ENCODE measurements at regions not wholly inside any gene's neighbourhood (a gene's known extent, or its start where the extent isn't known, plus 50 kb on each side); places are given as distances from the start of the nearest gene placed in this dataset.
A peak's percentile ranks its signal among the peaks of the same experiment; 100 is the strongest.

DNA sequence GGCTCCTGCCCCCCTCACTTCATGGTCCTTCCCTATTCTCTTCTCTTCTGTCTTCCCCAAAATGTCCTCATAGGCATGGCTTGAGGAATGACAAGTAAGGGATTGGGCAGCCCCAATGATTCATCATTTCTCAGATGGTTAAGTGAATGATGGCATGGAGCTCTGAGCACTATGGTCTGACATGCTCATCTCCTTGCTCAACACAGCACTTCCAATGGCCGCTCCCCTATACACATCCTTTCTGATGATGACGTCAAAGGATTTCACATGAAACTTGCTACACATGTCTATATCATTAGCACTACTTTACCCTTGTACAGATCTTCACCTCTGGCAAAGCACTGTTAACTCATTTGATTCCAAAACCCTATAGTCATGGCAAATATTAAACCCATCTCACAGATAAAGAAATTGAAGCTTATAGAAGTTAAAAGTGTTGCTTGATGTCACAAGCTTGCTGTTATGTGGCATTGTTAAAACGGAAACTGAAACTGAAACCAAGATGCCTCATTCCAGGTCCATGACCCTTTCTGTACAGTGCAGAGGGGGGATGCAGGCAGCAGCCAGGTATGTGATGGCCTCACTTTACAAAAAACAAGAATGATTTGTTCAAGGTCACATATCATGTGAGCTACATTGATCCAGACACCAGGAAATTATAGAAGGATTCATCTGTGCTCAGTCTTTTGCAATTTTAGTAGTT is 90.0 kb upstream of the PLXNA4 start:
- DNase-seq = no peak

DNA sequence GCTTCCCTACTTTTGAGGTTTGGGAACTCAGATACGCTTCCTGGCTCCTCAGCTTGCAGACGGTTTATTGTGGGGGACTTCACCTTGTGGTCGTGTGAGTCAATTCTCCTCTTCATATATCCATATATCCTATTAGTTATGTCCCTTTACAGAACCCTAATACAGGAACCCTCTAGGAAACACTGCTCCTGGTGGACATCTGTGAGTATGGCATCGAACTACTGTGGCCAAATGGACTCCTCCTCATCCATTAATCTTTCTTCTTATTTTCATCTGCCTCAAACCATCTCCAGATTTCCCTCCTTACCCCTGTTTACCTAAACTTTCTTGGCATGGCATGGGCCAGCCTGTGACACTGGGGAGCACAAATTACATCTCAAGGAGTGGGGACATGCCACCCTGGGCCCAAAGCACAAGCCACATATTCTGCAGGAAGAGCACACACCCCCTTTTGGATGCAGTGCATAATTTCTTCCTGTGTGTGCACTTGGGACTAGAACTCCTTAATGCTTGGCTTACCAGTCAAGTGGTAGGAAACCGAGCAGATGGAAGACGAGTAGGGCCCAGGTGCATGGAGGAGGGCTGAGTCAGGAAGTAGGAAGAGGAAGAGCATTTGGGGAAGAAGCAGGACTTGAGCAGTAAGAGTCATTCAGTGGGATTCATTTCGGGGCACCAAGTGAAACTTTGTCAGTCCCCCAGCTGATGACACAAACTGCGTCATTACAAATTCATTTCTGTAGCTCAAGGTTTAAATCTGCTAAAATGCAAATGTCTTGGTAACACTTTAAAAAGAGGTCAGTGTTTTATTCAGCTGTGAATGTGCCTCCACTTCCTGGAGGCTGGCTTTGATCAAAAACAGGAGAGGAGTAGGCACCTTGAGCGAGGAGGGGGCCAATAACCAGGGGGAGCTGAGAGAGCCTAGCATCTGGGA is 80.8 kb upstream of the PLXNA4 start:
- no peak for DNase-seq

DNA sequence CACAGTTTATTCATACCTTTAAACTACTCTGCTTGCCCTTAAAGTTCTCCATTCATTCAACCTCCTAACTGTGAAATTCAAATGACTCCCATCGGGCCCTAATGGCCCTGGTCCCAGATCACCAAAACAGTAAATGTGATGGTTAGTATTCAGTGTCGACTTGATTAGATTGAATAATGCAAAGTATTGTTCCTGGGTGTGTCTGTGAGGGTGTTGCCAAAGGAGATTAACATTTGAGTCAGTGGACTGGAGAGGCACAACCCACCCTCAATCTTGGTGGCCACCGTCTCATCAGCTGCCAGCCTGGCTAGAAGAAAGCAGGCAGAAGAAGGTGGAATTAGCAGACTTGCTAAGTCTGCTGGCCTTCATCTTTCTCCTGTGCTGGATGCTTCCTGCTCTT is 80.1 kb upstream of the PLXNA4 start:
- DNase-seq = no peak

DNA sequence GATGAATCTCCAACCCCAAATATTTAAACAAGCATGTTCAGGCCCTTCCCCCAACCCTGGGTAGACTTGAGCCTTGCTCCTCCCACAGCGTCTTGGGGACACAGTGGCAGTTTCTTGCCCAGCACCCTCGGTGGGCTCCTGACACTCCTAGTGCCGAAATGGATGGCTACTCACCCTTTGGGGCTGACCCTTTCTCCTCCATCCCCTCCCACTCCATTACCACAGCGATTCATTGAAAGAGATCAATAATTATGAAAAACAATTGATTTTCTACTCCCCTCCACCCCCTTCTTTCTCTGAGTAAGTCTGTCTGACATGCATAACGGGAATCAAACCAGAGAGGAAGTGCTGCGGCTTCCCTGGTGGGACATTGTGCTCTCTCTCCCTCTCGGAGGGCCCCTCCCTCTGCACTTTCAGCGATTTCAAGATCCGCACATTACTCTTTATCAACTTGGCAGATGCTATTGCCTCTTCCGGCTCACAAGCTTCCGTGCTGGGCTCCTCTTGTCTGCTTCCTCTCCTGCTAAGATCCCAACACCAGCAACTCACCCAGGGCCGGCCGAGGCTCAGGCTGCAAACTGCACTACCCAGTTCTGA is 79.0 kb upstream of the PLXNA4 start:
- DNase-seq = peak; percentile 51

DNA sequence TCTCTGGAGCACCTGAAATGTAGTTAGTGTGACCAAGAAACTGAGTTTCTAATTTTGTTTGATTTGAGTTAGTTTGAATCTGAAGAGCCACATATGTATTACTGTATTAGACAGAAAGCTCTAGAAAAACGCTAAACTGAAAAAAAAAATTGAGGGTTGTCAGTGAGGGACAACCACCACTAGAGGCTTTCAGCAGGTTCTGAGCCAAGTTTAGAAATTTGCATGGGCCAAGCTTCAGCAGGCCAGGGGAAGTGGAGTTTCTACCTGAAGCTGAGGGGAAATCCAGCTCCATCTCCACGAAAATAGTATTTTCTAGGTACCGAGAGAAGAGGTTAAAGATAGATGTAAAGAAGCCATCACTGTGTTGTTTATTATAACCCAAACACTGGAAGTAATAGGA is 77.9 kb upstream of the PLXNA4 start:
- no peak for DNase-seq

DNA sequence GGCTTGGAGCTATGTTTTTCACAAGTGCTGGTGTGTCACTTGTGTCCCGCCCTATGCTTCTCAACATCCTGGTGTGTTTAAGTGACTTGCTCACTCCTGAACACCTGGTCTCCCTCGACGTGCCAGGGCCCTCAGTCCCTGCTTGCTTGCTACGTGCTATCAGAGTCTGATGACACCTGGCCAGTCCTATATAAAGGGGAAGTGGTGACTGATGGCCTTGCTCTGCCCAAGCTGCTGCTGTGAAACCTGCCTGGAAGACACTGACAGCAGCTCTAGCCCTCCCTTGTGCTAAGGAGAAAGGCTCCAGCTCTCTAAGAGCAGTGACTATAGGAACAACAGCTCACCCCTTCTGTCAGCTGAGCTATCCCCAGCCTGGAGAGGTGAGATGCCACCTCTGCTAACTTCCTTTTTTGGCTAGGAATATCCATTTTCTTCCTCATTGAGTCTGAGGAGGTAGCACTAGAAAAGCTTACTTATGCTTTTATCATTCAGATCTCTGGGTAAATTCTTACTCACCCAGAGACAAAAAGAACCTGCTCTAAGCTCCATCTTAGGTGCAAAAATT is 77.2 kb upstream of the PLXNA4 start:
- no peak for DNase-seq

DNA sequence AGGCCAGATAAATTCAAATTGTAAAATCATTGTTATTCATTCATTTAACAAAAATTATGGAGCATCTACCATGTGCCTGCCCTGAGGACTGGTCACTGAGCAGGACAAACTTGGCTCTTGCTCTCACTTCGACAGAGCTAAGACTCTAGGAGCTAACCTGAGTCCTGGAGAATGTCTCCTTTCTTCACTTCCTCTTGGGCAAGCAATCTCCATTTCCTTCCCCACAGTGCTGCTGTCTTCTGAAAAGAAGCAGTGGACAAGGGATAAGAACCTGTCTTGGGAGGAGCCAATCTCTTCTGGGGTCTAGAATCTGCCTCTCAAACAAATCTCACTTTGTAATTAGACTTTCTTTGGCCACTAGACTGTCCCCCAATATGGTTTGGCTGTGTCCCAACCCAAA is 76.2 kb upstream of the PLXNA4 start:
- no peak for DNase-seq

DNA sequence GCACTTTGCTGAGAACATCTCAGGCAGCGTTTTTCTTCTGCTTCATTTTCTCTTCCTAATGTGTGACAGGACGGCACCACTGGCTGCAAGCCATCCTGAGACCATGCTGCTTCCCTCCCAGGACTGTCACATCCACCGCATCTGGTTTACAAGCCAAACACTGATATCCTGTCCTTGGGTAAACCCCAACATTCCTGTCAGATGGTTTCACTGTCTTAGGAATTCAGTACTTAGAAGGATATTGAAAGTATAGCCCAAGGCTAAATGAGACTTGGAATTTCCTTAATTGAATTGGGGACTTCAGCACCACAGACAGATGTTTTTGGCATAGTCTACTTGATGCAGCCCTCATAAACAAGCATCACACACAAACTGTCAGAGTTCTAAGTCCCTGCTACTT is 74.2 kb upstream of the PLXNA4 start:
- no peak for DNase-seq

DNA sequence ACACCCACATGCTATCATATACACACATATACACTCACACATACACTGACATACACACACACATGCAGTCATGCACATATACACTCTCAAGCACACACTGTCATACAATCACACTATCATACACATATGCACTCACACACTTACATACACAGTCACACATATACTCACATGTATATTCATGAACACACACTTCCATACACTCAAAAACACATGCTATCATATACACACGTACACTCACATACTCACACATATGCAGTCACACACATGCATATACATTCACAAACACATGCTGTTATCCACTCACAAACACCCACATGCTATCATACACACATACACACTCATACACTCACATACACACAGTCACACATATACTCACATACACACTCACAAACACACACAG is 71.0 kb upstream of the PLXNA4 start:
- no peak for DNase-seq

DNA sequence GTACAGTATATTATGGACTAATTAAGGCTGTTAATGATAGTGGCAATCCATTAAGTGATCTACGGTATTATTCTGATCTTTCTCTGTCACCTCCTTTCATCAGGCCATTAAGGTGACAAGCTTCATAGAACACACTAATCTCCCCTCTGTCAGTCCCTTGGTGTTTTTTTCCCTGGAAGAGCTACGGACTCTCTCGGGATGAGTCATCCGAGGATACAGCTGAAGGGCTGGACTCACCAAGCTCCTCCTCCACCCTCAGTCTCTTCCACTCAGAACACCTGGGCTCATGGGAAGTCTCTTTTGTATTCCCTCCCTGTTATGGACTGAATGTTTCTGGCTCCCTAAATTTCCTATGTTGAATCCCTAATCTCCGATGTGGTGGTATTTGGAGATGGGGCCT is 69.8 kb upstream of the PLXNA4 start:
- DNase-seq = no peak

DNA sequence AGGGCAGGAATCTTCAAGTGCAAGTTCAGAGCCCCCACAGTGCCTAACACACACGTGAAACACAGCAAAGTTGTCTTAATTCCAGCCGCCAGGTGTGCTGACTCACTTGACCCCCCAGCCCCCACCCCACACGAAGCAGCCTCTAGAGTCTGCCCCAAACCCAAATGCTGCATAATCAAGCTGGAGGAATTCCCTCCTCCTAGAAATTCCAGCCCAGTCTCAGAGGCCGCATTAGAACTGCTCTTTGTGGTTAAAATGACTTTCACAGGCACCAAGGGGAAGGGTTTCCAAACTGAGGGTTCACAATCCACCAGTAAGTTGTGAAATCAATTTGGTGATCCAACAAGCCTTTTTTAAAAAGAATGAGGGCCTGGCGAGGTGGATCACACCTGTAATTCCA is 67.0 kb upstream of the PLXNA4 start:
- no peak for DNase-seq

DNA sequence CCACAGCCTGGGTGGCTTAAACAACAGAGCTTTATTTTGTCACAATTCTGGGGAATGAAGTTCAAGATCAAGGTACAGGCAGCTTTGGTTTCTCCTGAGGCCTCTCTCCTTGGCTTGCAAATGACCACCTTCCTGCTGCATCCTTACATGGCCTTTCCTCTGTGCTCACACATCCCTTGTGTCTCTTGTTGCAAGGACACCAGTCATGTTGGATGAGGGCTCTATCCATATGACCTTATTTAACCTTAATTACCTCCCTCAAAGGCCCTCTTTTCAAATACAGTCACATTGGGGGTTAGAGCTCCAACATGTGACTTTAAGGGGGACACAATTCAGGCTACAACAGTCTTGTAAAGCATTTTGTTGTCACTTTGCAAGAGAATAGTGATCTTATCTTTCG is 65.0 kb upstream of the PLXNA4 start:
- no peak for DNase-seq

DNA sequence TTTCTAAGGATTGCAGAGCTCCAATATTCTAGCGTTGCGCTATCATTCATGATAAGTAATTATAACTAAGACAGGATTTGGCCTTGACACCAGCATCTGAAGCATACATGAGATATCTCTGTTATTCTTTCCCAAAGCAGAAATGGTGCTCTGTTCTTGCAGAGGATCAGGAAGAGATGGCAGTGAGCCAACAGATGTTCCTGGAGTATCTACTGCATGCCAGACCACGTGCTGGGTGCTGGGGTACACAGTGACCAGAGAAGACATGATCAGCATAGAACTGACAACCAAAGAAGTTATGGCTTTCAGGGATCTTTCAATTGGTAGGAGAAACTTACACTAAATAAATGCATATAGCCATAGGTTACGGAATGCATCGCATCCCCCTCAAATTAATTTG is 63.7 kb upstream of the PLXNA4 start:
- DNase-seq = no peak

DNA sequence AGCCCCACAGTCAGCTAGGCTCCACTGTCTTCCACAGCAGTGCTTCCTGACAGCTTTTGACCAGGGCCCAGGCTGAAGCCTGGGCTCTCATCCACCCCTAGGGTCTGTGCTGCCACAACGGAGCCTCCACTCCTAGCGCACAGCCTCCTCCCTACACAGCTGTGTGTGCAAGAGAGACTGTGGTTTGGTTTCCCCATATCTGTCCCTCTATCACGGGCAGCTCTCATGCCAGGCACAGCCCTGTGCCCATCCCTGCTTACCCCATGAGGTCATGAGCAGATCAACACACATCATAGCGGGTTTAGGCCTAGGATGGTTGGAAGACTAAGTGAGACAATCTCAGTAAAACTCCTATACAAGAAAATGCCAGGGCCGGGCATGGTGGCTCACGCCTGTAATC is 61.7 kb upstream of the PLXNA4 start:
- no peak for DNase-seq

DNA sequence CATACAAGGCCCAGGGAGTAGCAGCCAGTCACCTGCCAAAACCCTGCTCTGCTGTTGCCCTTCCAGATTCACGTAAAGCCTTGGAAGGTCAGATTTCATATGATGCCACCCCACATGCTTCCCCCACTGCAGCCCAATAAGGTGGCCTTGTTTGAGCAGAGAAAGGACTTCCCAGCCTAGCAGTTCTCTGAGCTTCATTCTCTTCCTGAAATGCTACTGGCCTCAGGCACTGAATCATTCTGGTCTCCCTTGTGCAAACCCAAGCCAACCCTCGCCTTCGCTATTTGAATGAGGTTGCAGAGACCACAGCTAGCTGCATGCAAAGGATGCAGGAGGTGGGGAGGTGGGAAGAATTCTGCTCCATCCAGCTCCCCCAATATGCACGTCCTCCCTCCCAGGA is 60.3 kb upstream of the PLXNA4 start:
- no peak for DNase-seq

DNA sequence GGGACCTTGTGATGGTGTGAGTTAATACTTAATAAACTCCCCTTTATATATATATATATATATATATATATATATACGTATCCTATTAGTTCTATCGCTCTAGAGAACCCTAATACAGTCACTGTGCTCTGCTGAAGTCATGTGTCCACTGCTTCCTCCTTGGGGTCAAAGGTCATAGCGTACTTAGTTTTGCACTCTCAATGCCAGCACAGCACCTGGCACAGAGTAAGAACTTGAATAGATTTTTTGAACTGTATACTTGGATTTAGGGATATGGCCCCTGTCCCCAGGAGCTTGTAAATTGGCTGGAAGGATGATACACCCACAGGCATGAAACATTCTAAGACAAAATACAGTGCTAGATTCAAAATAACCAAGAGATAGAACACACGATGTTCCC is 58.9 kb upstream of the PLXNA4 start:
- DNase-seq = no peak

DNA sequence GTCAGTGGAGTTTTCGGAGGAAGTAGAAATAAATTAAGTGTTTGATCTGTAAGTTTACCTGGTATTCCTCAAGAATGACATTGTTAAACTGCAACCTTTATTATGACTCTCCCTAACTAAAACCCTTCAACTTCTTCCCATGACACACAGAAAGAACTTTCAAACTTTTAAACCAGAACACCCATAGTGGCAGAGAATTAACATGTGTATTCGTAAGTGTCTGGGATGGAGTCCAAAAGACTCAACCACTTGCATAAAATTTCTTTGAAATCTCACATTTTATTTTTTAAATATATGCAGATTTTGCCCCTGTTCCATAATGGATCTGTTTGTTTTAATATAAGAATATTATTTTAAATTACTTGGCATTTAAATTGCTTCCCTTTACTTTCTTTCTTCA is 54.6 kb upstream of the PLXNA4 start:
- DNase-seq = no peak
